SU-DHL-6 (cell line): ENCODE measurements at regions not wholly inside any gene's neighbourhood (a gene's known extent, or its start where the extent isn't known, plus 50 kb on each side); places are given as distances from the start of the nearest gene placed in this dataset.

Source experiments
- H2AFZ ChIP-seq: fragments of 200-600 bp; sonication (generic); 2 replicates; pipeline ENCODE4 v1.6.1; 2014; ENCODE audit warnings: low read depth, mild to moderate bottlenecking, moderate library complexity, mixed read lengths, antibody characterized with exemption, low read length; ENCODE audit not compliant: severe bottlenecking
- H3F3A ChIP-seq: fragments of 200-600 bp; shearing (Covaris generic); 2 replicates; pipeline ENCODE4 v1.6.0; 2016; ENCODE audit warnings: antibody characterized with exemption, mild to moderate bottlenecking; ENCODE audit not compliant: insufficient read depth
- H3K27ac ChIP-seq: fragments of 200-600 bp; sonication (generic); 2 replicates; pipeline ENCODE4 v1.5.1; 2016; ENCODE audit warnings: low read depth, mild to moderate bottlenecking, low read length, moderate library complexity, mixed read lengths
- H3K27me3 ChIP-seq: fragments of 200-600 bp; sonication (generic), shearing (Covaris generic); 2 replicates; pipeline ENCODE4 v1.6.0; 2014; ENCODE audit warnings: mild to moderate bottlenecking, low read length
- H3K36me3 ChIP-seq: fragments of 200-600 bp; sonication (generic); 2 replicates; pipeline ENCODE4 v1.6.1; 2014; ENCODE audit warnings: mild to moderate bottlenecking, low read length, mixed read lengths
- H3K4me2 ChIP-seq: fragments of 300-600, 200-600 bp; shearing (Covaris generic), sonication (generic); 2 replicates; pipeline ENCODE4 v1.6.0; 2014; ENCODE audit warnings: low read length, low read depth, mild to moderate bottlenecking; ENCODE audit not compliant: poor library complexity, severe bottlenecking
- H3K4me3 ChIP-seq: fragments of 200-600 bp; sonication (generic); 2 replicates; pipeline ENCODE4 v1.5.1; 2014; ENCODE audit warnings: antibody characterized with exemption, low read length, mild to moderate bottlenecking, mixed read lengths; ENCODE audit not compliant: insufficient read depth, poor library complexity, severe bottlenecking
- H3K79me2 ChIP-seq: fragments of 200-600 bp; sonication (generic); 2 replicates; pipeline ENCODE4 v1.6.1; 2014; ENCODE audit warnings: mild to moderate bottlenecking, low read length, moderate library complexity; ENCODE audit not compliant: insufficient read depth
- H3K9ac ChIP-seq: fragments of 200-600 bp; sonication (generic); 2 replicates; pipeline ENCODE4 v1.7.0; 2014; ENCODE audit warnings: mild to moderate bottlenecking, low read length
- H3K9me2 ChIP-seq: fragments of 200-600 bp; sonication (generic); replicated peaks from 2 replicates; pipeline ENCODE4 v1.6.1; 2014; ENCODE audit warnings: low read length; ENCODE audit not compliant: insufficient read depth
- H3K9me3 ChIP-seq: fragments of 200-600 bp; sonication (generic); 2 replicates; pipeline ENCODE4 v1.6.1; 2014; ENCODE audit warnings: low read length, mixed read lengths; ENCODE audit not compliant: insufficient read depth
- H4K20me1 ChIP-seq: fragments of 200-600 bp; sonication (generic); 2 replicates; pipeline ENCODE4 v1.6.1; 2014; ENCODE audit warnings: low read depth, mild to moderate bottlenecking, antibody characterized with exemption, low read length, moderate library complexity, mixed read lengths
- CTCF ChIP-seq: fragments of 200-600 bp; sonication (generic); IDR thresholded peaks from one replicate; pipeline ENCODE4 v1.5.1; 2017; ENCODE audit warnings: antibody characterized with exemption, mild to moderate bottlenecking, low read length, moderate library complexity; ENCODE audit not compliant: insufficient read depth, poor library complexity, severe bottlenecking
- EZH2phosphoT487 ChIP-seq: fragments of 200-600 bp; sonication (generic), shearing (Covaris generic); conservative IDR thresholded peaks from 2 replicates; pipeline ENCODE4 v1.6.1; 2018; ENCODE audit warnings: mild to moderate bottlenecking, antibody characterized with exemption, low read length, moderate library complexity, mixed read lengths

- no peak overlapping the region for H3K9ac ChIP-seq
- H3K9me3 ChIP-seq = no peaks in the 10 kb centered on the region
- no peaks in the 10 kb centered on the region for H3K9me2 ChIP-seq
- H3K4me2 ChIP-seq = no peak overlapping the region
- H3K4me3 ChIP-seq = no peak overlapping the region
- no peaks in the 10 kb centered on the region for H4K20me1 ChIP-seq
- H3K36me3 ChIP-seq = no peaks in the 10 kb centered on the region
- no peak overlapping the region for H2AFZ ChIP-seq
- no peak for TF ChIP-seq CTCF
- TF ChIP-seq EZH2phosphoT487 = no peak
- peaks cover 22% of the 10 kb centered on the region; the same call in 1 of the 2 replicates for H3F3A ChIP-seq
- no peak overlapping the region for H3K27ac ChIP-seq
- H3K27me3 ChIP-seq = no peaks in the 10 kb centered on the region
- no peaks in the 10 kb centered on the region for H3K79me2 ChIP-seq
Measured at GRCh38 chr1:244974550-244974949, 110.2 kb upstream of the HNRNPU start.

DNA sequence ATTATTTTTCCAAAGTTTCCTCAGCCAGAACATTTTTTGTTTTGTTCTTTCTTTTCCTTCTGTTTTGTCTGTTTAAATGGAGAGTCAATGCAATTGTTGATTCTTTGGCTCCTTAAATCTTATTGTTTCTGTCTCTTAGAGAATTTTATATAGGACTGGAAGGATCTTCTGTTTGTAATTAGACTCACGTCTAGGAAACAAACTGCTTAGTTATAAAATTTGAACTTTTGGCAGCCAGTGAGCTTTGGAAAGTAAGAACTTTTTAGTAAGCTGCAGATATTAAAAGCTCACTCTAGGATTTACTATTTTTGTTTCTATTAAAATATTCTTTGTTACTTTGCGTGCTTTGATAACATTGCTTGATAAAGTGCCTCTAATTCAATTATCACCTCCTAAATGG lies 109.8 kb upstream of the HNRNPU start:
- Histone ChIP-seq H3K9me3 (no peaks in the 10 kb centered on the region), H2AFZ (no peak overlapping the region), H3K4me2 (no peak overlapping the region), H3K79me2 (no peaks in the 10 kb centered on the region), H3K27me3 (no peaks in the 10 kb centered on the region), H3K4me3 (no peak overlapping the region), H3K27ac (no peak overlapping the region), H3K9me2 (no peaks in the 10 kb centered on the region), H3K9ac (no peak overlapping the region), H3K36me3 (no peaks in the 10 kb centered on the region), H3F3A (peaks cover 26% of the 10 kb centered on the region; the same call in 1 of the 2 replicates), H4K20me1 (no peaks in the 10 kb centered on the region)
- TF ChIP-seq CTCF (no peak), EZH2phosphoT487 (no peak)

GRCh38 chr1:244971552-244972216 lies 107.3 kb upstream of the HNRNPU start:
- Histone ChIP-seq H3K4me3 (peak overlapping the region; percentile 65), H3K9me2 (no peaks in the 10 kb centered on the region), H3K4me2 (peak overlapping the region; percentile 98), H3K27me3 (no peaks in the 10 kb centered on the region), H3K27ac (peak overlapping the region; percentile 92), H3F3A (peaks cover 29% of the 10 kb centered on the region; the same call in 1 of the 2 replicates), H3K79me2 (no peaks in the 10 kb centered on the region), H2AFZ (peak overlapping the region; percentile 83), H4K20me1 (no peaks in the 10 kb centered on the region), H3K9me3 (no peaks in the 10 kb centered on the region), H3K36me3 (no peaks in the 10 kb centered on the region), H3K9ac (peak overlapping the region; percentile 72)
- TF ChIP-seq CTCF (no peak), EZH2phosphoT487 (no peak)
